ENCODE measurements at regions not wholly inside any gene's neighbourhood (a gene's known extent, or its start where the extent isn't known, plus 50 kb on each side); places are given as distances from the start of the nearest gene placed in this dataset.

- Histone ChIP-seq H3K36me3 (ENCODE audit: control insufficient read depth in 2 of 2, insufficient read depth in 2 of 2, low read length in 1 of 2) (no peaks in the 10 kb centered on the region), H3K27ac (ENCODE audit: control insufficient read depth, insufficient read depth) (no peak overlapping the region), H3K4me3 (no peak overlapping the region), H3K9ac (ENCODE audit: control insufficient read depth, insufficient read depth, low read length) (no peak overlapping the region), H3K9me3 (replicated peaks; ENCODE audit: control insufficient read depth, insufficient read depth, low read length) (no peaks in the 10 kb centered on the region), H3K4me2 (ENCODE audit: control insufficient read depth, insufficient read depth) (no peak overlapping the region), H2AFZ (ENCODE audit: control insufficient read depth, low read depth, low read length) (no peak overlapping the region), H4K20me1 (ENCODE audit: control insufficient read depth, insufficient read depth) (no peaks in the 10 kb centered on the region), H3K79me2 (ENCODE audit: control insufficient read depth, insufficient read depth, low read length) (no peaks in the 10 kb centered on the region), H3K4me1 (ENCODE audit: control insufficient read depth, insufficient read depth, low read length) (no peaks in the 10 kb centered on the region), H3K27me3 (replicated peaks in 1 of 2; ENCODE audit: control insufficient read depth in 2 of 2, insufficient read depth in 2 of 2, low read length in 1 of 2) (no peaks in the 10 kb centered on the region)
- FAIRE-seq (no peak), DNase-seq (ENCODE audit: low read depth, low spot score) (no peak), ATAC-seq (no peak)
- 0% methylated on average over 1 of the region's 1 CpG for WGBS (ENCODE audit: insufficient coverage, insufficient replicate concordance, low lambda C conversion rate, missing lambda C conversion rate)
- POLR2A ChIA-PET: no interaction called here
- intact Hi-C loops (cut with micrococcal nuclease; ENCODE audit: unreplicated experiment): no loop called here
- SMC1A ChIA-PET (ENCODE audit: uncharacterized antibody, unreplicated experiment): no interaction called here
- BruUV-seq (replicated peaks): no TSS peak
- TF ChIP-seq POLR2A (IDR thresholded peaks at IDR 0.05; ENCODE audit: low read depth, low read length) (no peak), HDGF (IDR thresholded peaks at IDR 0.05) (no peak), HSF1 (IDR thresholded peaks at IDR 0.05; ENCODE audit: low read depth, low read length) (no peak), ZNF592 (IDR thresholded peaks at IDR 0.05) (no peak), BHLHE40 (IDR thresholded peaks at IDR 0.05; ENCODE audit: borderline replicate concordance in 1 of 2, low read depth in 2 of 2, low read length in 1 of 2) (no peak), E2F4 (IDR thresholded peaks at IDR 0.05; ENCODE audit: low read depth, low read length) (no peak), CHD1 (IDR thresholded peaks at IDR 0.05; ENCODE audit: low read depth, low read length) (no peak), CBX3 (IDR thresholded peaks at IDR 0.05; ENCODE audit: borderline replicate concordance, low read depth) (no peak), SUZ12 (IDR thresholded peaks at IDR 0.05; ENCODE audit: unreplicated experiment) (no peak)
- RAD21 ChIA-PET (ENCODE audit: unreplicated experiment): no interaction called here
- in situ Hi-C loops (cut with MboI): no loop called here
- CTCF ChIA-PET: no interaction called here
Measured at GRCh38 chr21:23160914-23161313, 2162.7 kb downstream of the NCAM2 start.
